SU-DHL-6 (cell line): ENCODE measurements at regions not wholly inside any gene's neighbourhood (a gene's known extent, or its start where the extent isn't known, plus 50 kb on each side); places are given as distances from the start of the nearest gene placed in this dataset.

Source experiments
- CTCF ChIP-seq: fragments of 200-600 bp; sonication (generic); IDR thresholded peaks from one replicate; pipeline ENCODE4 v1.5.1; 2017; ENCODE audit warnings: antibody characterized with exemption, mild to moderate bottlenecking, low read length, moderate library complexity; ENCODE audit not compliant: insufficient read depth, poor library complexity, severe bottlenecking
- EZH2phosphoT487 ChIP-seq: fragments of 200-600 bp; sonication (generic), shearing (Covaris generic); conservative IDR thresholded peaks from 2 replicates; pipeline ENCODE4 v1.6.1; 2018; ENCODE audit warnings: mild to moderate bottlenecking, antibody characterized with exemption, low read length, moderate library complexity, mixed read lengths

GRCh38 chr11:119928047-119928446, 199.0 kb upstream of the NECTIN1 start:
- TF ChIP-seq CTCF = no peak
- no peak for TF ChIP-seq EZH2phosphoT487
